Epidermal melanocyte (primary cell): ENCODE measurements at regions not wholly inside any gene's neighbourhood (a gene's known extent, or its start where the extent isn't known, plus 50 kb on each side); places are given as distances from the start of the nearest gene placed in this dataset.
"Not testable (repeated sequence)": the region's sequence is repeated elsewhere in the genome, so short reads cannot be mapped to it uniquely, and the experiment has no call there.

Experiments
- DNase-seq: peaks from one replicate; pipeline ENCODE4 v3.0.0; 2011; ENCODE audit warnings: low spot score; ENCODE audit not compliant: insufficient read length

DNA sequence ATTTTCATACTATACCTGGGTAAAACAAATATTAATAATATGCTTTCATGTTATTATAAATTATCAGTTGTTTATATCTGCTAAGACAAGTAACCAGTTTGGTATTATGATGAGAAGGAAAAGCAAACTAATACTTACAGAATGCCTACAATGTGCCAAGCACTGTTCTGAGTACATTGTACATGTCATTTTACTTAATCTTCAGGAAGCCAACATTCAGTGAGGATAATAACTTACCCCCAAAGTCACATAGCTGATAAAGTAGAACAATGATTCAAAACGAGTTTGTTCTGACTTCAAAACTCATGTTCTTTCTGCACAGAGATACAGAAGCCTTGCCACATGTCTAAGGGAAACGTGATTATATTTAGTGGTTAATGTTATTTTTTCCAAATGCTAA lies 89.0 kb upstream of the DIO2 start:
- no peak for DNase-seq

DNA sequence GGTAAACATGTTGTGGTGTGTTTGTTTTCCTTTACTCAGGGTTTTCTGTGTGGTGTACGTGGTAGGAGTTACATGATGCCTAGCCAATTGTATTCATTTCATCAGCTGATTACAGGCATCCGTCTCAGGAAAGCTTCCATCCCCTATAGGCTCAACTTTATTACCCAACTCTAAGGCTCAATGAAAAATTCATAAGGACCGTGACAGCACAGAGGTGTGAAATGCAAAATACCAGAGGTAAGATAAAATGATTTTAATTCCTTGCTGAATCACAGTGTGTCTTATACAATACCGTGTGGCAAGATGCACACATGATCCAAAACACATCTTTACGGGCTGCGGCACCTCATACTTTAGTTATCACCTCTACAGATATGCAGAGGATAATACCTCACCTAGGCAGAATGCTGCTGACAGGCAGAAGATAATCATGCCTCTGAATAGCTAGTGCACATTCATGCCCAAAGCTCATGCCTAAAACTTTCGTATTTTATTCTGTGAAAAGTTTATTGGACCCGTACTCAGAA lies 87.2 kb upstream of the DIO2 start:
- DNase-seq: no peak

DNA sequence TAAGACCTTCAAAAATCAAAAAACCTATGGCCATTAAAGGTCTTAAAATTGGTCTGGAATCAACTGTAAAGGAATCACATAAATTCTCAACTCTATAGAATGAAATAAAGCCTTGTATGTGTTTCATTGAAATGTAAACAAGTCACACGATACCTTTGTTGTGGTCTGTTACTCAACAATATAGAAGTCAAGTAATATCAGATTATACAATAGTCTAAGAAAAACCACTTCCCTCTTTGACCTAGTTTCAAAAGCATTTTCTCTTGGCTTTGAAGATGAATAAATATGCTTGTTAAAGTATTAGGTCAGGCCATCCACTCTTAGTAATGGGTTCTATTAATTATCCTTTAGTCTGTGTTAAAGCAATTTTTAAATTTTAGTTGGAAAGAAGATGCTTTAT lies 79.8 kb upstream of the DIO2 start:
- no peak for DNase-seq

DNA sequence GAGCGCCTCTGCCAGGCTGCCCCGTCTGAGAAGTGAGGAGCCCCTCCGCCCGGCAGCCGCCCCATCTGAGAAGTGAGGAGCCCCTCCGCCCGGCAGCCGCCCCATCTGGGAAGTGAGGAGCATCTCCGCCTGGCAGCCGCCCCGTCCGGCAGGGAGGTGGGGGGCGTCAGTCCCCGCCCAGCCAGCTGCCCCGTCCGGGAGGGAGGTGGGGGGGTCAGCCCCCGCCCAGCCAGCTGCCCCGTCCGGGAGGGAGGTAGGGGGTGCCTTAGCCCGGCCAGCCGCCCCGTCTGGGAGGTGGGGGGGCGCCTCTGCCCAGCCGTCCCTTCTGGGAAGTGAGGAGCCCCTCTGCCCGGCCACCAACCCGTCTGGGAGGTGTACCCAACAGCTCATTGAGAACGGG lies 75.4 kb upstream of the DIO2 start:
- DNase-seq: not testable (repeated sequence)

DNA sequence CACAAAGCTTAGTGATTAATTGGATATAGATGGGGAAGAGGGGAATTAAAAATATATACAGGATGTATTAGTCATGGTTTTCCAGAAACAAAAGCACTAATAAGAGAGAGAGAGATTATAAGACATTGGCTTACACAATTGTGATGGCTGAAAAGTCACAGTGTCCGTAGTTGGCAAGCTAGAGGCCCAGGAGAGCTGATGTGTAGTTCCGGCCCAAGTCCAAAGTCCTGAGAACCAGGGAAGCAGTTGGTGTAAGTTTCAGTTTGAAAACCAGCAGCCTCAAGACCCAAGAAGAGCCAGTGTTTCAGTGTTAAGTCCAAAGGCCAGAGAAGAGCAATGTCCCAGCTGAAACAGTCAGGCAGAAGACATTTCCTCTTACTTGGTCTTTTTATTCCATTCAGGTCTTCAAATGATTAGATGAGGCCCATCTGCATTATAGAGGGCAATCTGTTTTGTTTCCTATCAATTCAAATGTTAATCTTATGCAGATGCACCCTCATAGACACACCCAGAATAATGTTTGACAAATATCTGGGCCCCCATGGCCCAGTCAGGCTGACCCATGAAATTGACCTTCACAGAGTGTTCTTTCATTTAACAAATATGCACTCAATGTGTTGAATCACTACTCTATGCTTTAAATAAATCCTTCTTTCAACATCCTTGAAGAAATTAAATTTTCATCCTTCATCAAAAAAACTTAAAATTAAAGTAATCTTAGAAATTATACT lies 67.2 kb upstream of the DIO2 start:
- no peak for DNase-seq

DNA sequence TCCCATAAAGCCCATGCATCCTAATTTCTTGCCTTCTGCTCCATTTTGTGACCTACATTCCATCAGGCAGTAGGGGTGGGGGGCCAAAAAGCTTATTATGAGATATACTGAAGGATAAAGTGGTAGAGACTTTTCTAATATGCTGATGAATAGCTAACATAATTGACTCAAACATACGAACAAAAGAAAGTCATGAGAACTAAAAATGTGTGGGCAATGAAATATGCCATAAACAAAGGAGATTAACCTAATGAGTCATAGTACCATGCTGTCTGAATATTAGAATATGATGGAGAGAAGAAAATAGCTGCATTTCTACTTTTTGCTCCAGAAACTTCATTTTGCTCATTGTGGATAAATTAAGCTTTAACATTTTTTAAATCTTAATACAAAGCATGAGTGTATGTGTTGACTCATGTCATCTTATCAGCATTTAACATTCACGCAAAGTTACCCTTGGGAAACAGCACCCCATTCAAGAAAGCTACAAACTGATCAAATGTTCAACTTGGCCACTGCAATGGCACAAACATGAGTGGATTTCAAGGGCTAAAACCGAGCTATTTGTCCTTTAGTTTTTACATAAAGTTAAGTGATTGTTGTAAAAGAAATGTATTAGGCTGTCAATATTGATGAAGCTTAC lies 64.0 kb upstream of the DIO2 start:
- no peak for DNase-seq

DNA sequence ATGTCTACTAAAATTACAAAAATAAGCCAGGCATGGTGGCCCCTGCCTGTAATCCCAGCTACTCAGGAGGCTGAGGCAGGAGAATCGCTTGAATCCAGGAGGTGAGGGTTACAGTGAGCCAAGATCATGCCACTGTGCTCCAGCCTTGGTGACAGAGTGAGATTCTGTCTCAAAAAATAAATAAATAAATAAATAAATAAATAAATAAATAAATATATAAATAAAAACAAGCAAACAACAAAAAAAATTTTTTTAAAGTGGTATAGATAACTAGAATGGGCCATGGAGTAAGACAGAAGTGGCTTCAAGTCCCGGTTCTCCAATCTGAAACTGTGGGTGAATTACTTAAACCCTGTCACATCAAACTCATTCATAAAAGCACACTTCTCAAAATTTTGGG lies 63.0 kb upstream of the DIO2 start:
- DNase-seq: not testable (repeated sequence)

DNA sequence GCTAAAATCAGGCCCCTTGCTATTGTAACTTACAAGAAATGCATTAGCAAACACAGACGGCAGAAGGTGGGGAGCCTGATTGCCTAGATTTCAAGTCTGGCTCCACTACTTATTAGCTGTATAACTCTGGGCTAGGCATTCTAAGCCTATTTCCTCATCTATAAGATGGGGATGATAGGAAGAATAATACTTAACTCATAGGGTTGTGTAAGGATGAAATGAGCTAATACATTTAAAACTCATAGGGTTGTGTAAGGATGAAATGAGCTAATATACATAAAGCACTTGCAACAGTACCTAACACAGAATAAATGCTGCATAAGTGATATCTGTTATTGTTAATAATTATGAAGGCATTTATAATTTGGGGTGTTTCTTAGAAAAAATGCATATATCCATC lies 60.1 kb upstream of the DIO2 start:
- no peak for DNase-seq

DNA sequence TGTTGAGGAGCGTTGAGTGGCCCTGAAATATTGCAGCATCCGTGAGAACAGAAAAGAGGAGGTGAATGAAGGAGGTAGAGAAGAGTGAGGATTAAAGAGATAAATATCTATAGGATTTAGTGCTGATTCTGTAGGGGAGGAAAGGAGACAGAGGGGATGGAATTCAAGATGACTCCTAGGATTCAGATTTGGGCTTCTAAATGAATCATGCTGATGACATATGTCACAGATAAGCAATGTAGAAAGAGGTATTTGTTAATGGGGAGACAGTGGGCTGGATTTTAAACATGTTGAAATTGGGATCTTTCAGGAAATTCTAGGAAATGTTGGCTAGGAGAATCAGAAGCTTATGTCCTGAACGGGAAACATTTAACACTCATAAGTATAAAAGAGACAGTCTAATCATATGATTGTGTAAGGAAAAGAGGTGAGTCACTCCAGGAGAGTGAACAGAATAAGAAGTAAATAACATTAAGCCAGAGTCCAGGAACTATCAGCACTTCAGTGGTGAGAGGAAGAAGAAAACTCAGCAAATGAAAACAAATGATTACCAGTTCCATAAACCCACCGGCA lies 58.1 kb upstream of the DIO2 start:
- DNase-seq: no peak

DNA sequence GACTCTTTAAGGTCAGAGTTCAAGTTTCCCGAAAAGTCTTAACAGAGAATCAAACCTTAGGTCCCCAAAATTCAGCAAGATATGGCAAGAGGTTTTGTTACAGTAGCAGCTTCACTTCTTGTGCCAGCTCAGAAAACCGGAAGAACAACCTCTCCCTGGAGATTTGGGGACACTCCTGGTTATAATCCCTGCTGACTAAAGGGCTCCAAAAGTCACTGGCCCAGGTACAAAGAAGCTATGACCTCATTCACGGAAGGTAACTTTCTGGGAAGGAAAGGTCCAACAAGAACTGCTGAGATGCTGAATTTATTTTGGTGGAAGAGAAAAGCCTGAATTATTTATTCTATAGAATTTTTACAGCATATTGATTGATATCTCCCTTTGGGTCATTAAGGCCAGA lies 55.6 kb upstream of the DIO2 start:
- no peak for DNase-seq

DNA sequence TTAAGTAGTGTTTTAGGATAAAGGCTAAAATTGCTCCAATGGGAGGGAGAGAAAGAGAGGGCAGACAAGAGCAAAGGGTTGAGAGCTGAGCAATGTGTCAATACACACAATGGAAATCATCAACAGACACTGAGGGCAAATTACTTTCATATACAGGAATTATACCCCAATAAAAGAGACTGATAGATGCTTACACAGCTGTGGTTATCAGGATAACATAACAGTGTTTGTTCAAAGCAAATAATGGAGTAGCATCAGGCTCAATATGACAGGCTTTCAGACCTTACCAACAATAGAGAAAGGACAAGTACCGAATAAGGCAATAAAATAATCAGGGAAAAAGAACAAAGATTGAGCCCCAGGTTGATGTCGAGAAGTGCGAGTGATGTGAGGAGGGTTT lies 53.4 kb upstream of the DIO2 start:
- DNase-seq: no peak
